Transverse colon (tissue), 3 donors: ENCODE measurements at regions not wholly inside any gene's neighbourhood (a gene's known extent, or its start where the extent isn't known, plus 50 kb on each side); places are given as distances from the start of the nearest gene placed in this dataset.

ENCODE experiments used
- POLR2A ChIP-seq: fragments of 450-650 bp; IDR thresholded peaks from one replicate; pipeline ENCODE4 v1.6.1; 2016; ENCODE audit warnings: antibody characterized with exemption, mild to moderate bottlenecking, moderate library complexity
- TF ChIP-seq, protein P1 (sequence below), 5 experiments: fragments of 200-600 bp in 3 of 5; fragments of 450-650 bp in 2 of 5; sonication (generic) in 3 of 5; IDR thresholded peaks; 1 replicate in 2 of 5; 2 replicates in 3 of 5; pipeline ENCODE4 v1.5.1; 2016 to 2017; ENCODE audit warnings: antibody characterized with exemption in 5 of 5, inconsistent platforms in 3 of 5, mild to moderate bottlenecking in 2 of 5, moderate library complexity in 1 of 5

DNA sequence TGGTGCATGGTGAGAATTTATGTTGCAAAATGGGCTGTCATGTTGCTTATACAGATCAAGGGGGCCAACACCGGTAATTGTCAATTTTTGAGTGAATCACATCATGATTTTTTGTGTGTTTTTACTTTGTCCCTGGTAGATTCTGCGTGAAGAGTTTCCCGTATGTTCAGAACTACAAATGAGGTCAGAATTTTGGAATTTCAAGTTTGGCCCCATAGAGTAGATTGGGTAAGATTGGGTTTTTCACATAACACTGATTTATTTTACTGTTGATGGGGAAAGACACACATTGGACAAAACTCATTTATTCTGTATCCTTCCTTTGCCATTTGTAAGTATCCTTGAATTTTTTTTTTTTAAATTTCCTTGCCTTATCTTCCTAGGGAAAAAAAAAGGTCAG is 158.5 kb upstream of the MXRA5 start:
- no peak for TF ChIP-seq POLR2A
- TF ChIP-seq, protein P1, sequence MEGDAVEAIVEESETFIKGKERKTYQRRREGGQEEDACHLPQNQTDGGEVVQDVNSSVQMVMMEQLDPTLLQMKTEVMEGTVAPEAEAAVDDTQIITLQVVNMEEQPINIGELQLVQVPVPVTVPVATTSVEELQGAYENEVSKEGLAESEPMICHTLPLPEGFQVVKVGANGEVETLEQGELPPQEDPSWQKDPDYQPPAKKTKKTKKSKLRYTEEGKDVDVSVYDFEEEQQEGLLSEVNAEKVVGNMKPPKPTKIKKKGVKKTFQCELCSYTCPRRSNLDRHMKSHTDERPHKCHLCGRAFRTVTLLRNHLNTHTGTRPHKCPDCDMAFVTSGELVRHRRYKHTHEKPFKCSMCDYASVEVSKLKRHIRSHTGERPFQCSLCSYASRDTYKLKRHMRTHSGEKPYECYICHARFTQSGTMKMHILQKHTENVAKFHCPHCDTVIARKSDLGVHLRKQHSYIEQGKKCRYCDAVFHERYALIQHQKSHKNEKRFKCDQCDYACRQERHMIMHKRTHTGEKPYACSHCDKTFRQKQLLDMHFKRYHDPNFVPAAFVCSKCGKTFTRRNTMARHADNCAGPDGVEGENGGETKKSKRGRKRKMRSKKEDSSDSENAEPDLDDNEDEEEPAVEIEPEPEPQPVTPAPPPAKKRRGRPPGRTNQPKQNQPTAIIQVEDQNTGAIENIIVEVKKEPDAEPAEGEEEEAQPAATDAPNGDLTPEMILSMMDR (IDR thresholded peaks at IDR 0.05) = no peak
